ENCODE measurements at regions not wholly inside any gene's neighbourhood (a gene's known extent, or its start where the extent isn't known, plus 50 kb on each side); places are given as distances from the start of the nearest gene placed in this dataset.

DNA sequence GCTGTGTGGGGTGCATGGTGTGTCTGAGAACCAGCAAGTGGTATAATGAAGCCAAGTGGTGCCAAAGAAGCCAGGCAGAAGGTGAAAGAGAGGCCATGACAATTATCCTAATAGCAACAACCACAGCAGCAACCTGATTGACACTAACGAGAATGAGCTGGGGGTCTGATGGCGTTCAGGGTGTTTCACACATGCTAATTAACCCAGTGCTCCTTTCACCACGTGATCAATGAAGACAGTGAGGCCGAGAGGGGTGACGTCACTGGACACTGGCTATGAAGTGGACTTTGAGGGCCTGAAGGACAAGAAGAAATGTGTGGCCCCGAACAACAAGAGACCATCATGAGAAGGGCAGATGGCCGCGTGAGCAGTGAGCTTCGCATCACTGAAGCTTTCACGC, 364.4 kb upstream of the ID2 start:
- no peaks in the 10 kb centered on the region for H3K9me3 ChIP-seq
- H3K36me3 ChIP-seq (ENCODE audit: low read depth): no peaks in the 10 kb centered on the region
- intact Hi-C loops (cut with DNase I, micrococcal nuclease): no loop called here
- ATAC-seq: no peak
- H3K4me1 ChIP-seq (ENCODE audit: low read depth): peaks cover 10% of the 10 kb centered on the region
- DNase-seq: no peak
- no peak overlapping the region for H3K4me3 ChIP-seq
- TF ChIP-seq, protein P1, sequence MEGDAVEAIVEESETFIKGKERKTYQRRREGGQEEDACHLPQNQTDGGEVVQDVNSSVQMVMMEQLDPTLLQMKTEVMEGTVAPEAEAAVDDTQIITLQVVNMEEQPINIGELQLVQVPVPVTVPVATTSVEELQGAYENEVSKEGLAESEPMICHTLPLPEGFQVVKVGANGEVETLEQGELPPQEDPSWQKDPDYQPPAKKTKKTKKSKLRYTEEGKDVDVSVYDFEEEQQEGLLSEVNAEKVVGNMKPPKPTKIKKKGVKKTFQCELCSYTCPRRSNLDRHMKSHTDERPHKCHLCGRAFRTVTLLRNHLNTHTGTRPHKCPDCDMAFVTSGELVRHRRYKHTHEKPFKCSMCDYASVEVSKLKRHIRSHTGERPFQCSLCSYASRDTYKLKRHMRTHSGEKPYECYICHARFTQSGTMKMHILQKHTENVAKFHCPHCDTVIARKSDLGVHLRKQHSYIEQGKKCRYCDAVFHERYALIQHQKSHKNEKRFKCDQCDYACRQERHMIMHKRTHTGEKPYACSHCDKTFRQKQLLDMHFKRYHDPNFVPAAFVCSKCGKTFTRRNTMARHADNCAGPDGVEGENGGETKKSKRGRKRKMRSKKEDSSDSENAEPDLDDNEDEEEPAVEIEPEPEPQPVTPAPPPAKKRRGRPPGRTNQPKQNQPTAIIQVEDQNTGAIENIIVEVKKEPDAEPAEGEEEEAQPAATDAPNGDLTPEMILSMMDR (IDR thresholded peaks at IDR 0.05): no peak

DNA sequence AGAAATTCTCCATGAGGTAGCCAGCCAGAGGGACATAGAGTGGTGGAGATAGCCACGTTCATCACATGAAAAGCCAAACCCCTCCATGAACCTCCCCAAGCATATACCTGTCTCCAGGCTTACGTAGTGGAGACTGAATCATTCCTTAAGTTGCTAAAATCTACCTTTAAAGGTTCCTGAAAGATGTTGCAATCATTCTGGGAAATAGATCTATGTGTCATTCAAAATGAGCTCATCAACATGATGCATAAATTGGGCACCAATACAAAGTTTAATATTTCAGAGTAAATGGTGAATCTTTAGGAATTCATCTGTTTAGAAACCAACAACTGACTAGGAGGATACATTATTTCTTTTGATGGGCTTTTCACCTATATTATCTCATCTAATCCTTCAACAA, 362.6 kb upstream of the ID2 start:
- ATAC-seq: no peak
- no peaks in the 10 kb centered on the region for H3K36me3 ChIP-seq (ENCODE audit: low read depth)
- H3K9me3 ChIP-seq: no peaks in the 10 kb centered on the region
- TF ChIP-seq, protein P1 (IDR thresholded peaks at IDR 0.05): no peak
- DNase-seq: no peak
- H3K4me3 ChIP-seq: no peak overlapping the region
- intact Hi-C loops (cut with DNase I, micrococcal nuclease): no loop called here
- H3K4me1 ChIP-seq (ENCODE audit: low read depth): no peaks in the 10 kb centered on the region

DNA sequence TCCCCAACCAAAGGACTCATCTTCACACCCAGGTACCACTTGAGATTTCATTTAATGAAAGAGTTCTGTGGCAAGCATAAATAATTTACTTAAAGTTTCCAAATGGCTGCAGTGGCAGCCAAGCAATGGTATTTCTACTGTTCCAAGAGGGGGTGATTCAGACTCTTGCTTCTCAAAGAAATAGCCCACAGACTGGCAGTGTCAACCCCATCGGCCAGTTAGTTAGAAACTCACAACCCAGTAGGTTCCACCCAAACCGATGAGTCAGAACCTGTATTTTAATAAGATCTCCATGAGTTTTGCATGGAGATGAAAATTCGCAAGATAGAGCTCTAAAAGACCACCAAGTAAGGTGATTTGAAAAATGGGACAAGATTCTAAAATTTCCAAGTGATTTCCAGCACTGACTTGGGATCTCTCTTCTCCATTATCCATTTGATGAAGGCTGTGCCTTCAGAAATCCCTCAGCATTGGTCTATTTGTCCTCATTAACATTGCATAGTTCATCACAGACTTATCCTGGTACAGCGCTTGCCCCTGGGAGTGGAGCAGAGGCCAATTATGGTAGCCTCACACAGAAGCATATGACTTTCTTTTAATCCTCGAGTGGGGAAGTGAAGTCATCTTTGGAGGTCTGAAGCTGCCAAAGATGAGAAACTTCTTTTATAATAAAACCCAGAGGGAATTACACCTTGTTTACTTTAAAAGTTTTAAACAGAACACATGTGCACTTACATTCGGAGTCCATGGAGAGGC, 361.4 kb upstream of the ID2 start:
- ATAC-seq: no peak
- Histone ChIP-seq H3K9me3 (no peaks in the 10 kb centered on the region), H3K4me1 (ENCODE audit: low read depth) (no peaks in the 10 kb centered on the region), H3K4me3 (no peak overlapping the region), H3K36me3 (ENCODE audit: low read depth) (no peaks in the 10 kb centered on the region)
- DNase-seq: no peak
- intact Hi-C loops (cut with DNase I, micrococcal nuclease): no loop called here
- TF ChIP-seq, protein P1 (IDR thresholded peaks at IDR 0.05): no peak

DNA sequence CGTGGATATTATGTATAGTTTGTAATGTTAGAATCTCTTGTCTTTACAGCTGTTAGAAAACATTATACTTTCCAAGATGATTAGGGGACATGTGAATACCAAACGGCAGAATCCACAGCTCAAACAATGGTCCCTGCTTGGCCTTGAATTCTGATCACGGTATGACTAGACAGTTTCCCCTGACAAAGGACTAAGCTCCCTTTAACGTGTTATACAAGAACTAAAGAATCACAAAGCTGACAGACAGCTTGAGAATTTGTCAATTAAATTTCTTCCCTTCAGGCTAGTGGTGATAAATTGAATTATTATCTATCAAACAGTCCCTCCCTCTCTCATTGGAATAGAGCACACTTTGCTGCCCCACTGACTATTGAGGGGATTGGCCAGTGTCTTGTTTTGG, 359.2 kb upstream of the ID2 start:
- H3K4me1 ChIP-seq (ENCODE audit: low read depth): no peaks in the 10 kb centered on the region
- intact Hi-C loops (cut with DNase I, micrococcal nuclease): no loop called here
- DNase-seq (no peak), ATAC-seq (no peak)
- H3K9me3 ChIP-seq: no peaks in the 10 kb centered on the region
- H3K4me3 ChIP-seq: no peak overlapping the region
- H3K36me3 ChIP-seq (ENCODE audit: low read depth): no peaks in the 10 kb centered on the region
- TF ChIP-seq, protein P1 (IDR thresholded peaks at IDR 0.05): no peak

DNA sequence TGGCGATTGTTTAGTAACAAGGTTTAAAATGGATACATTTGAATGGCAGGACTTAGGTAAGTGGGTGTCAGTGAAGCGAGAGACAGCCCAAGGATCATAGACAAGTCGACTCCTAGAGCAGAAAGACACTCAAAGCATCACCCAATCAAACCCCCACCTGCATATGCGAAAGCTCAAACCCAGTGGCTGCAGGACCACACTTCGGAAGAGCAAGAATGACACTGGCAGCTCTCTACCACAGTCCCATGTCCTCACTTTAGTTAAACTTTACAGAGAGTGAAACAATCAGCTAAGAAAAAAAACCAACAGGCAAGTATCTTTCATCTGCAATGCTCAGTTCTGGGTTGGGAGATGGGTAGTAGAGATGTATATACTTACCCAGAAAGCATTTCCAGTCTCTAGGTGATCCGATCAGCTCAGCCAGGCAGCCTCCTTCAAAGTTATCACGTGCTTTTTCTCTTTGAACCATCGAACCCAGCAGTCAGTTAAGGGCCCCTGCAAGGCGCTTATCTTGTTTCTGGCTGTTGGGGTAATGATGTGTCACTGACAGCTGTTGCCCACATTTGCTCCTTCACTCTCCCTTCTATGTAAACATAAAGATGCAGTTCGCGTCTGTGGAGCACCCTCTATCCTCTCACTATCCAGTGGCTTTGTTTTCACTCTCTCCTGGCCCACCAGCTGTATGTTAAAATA, 357.5 kb upstream of the ID2 start:
- DNase-seq (no peak), ATAC-seq (no peak)
- TF ChIP-seq, protein P1 (IDR thresholded peaks at IDR 0.05): no peak
- Histone ChIP-seq H3K9me3 (no peaks in the 10 kb centered on the region), H3K4me1 (ENCODE audit: low read depth) (no peaks in the 10 kb centered on the region), H3K4me3 (no peak overlapping the region), H3K36me3 (ENCODE audit: low read depth) (no peaks in the 10 kb centered on the region)
- intact Hi-C loops (cut with DNase I, micrococcal nuclease): no loop called here

Measured in mucosa of descending colon (tissue), 3 donors.